SK-N-SH treated with all-trans-retinoic acid at 6 μM for 48 hours (cell line): ENCODE measurements at regions not wholly inside any gene's neighbourhood (a gene's known extent, or its start where the extent isn't known, plus 50 kb on each side); places are given as distances from the start of the nearest gene placed in this dataset.

Experiments
- ATAC-seq: fragments of 200-7000 bp; cut with Tn5 transposase; 3 replicates; pipeline ENCODE4 v1.9.1; 2020; ENCODE audit warnings: mild to moderate bottlenecking, moderate library complexity
- ARNTL ChIP-seq: fragments of 450-650 bp; formaldehyde crosslinking; IDR thresholded peaks from 2 replicates; pipeline ENCODE4 v1.5.0; 2020; ENCODE audit warnings: low read depth, mild to moderate bottlenecking, moderate library complexity, borderline replicate concordance
- BACH2 ChIP-seq: fragments of 250-450 bp; sonication (Bioruptor Pico); IDR thresholded peaks from 2 replicates; pipeline ENCODE4 v1.9.0; 2021; ENCODE audit warnings: mild to moderate bottlenecking, borderline replicate concordance
- CSDC2 ChIP-seq: fragments of 250-450 bp; sonication (Bioruptor Pico); IDR thresholded peaks from 2 replicates; pipeline ENCODE4 v1.5.0; 2020; ENCODE audit warnings: mild to moderate bottlenecking, moderate library complexity
- ESRRG ChIP-seq: fragments of 250-450 bp; sonication (Bioruptor Pico); IDR thresholded peaks from 2 replicates; pipeline ENCODE4 v1.6.1; 2021; ENCODE audit warnings: mild to moderate bottlenecking
- ISL1 ChIP-seq: fragments of 250-450 bp; sonication (Bioruptor Pico); IDR thresholded peaks from 2 replicates; pipeline ENCODE4 v2.1.2; 2022; ENCODE audit warnings: mild to moderate bottlenecking, moderate library complexity
- OSR1 ChIP-seq: fragments of 250-450 bp; sonication (Bioruptor Pico); IDR thresholded peaks from 2 replicates; pipeline ENCODE4 v1.8.0; 2022; ENCODE audit warnings: moderate library complexity, mild to moderate bottlenecking, inconsistent platforms
- PPARA ChIP-seq: fragments of 250-450 bp; sonication (Bioruptor Pico); IDR thresholded peaks from 2 replicates; pipeline ENCODE4 v1.5.0; 2020; ENCODE audit warnings: mild to moderate bottlenecking, borderline replicate concordance
- RARB ChIP-seq: fragments of 250-450 bp; sonication (Bioruptor Pico); IDR thresholded peaks from 2 replicates; pipeline ENCODE4 v1.8.0; 2021; ENCODE audit warnings: mild to moderate bottlenecking, moderate library complexity
- SNAI2 ChIP-seq: fragments of 250-450 bp; sonication (Bioruptor Pico); IDR thresholded peaks from 2 replicates; pipeline ENCODE4 v1.5.0; 2020; ENCODE audit warnings: mild to moderate bottlenecking, moderate library complexity
- TCF4 ChIP-seq: fragments of 250-450 bp; sonication (Bioruptor Pico); IDR thresholded peaks from 2 replicates; pipeline ENCODE4 v1.8.0; 2021; ENCODE audit warnings: mild to moderate bottlenecking, moderate library complexity, borderline replicate concordance
- ZFP3 ChIP-seq: fragments of 250-450 bp; sonication (Bioruptor Pico); IDR thresholded peaks from 2 replicates; pipeline ENCODE4 v1.5.0; 2020; ENCODE audit warnings: mild to moderate bottlenecking, moderate library complexity
- ZFP30 ChIP-seq: fragments of 450-650 bp; formaldehyde crosslinking; IDR thresholded peaks from 2 replicates; pipeline ENCODE4 v1.5.0; 2022; ENCODE audit warnings: mild to moderate bottlenecking, moderate library complexity
- ZNF565 ChIP-seq: fragments of 450-650 bp; formaldehyde crosslinking; conservative IDR thresholded peaks from 2 replicates; pipeline ENCODE4 v1.5.0; 2020; ENCODE audit warnings: low read depth, mild to moderate bottlenecking, moderate library complexity
- ZNF70 ChIP-seq: fragments of 450-650 bp; formaldehyde crosslinking; IDR thresholded peaks from 2 replicates; pipeline ENCODE4 v1.5.0; 2020; ENCODE audit warnings: mild to moderate bottlenecking, moderate library complexity
- ZNF8 ChIP-seq: fragments of 450-650 bp; formaldehyde crosslinking; IDR thresholded peaks from 2 replicates; pipeline ENCODE4 v1.5.0; 2020; ENCODE audit warnings: mild to moderate bottlenecking, moderate library complexity
- TF ChIP-seq, protein P1 (sequence below): fragments of 250-450 bp; sonication (Bioruptor Pico); IDR thresholded peaks from 2 replicates; pipeline ENCODE4 v1.8.0; 2020; ENCODE audit warnings: mild to moderate bottlenecking, moderate library complexity, borderline replicate concordance
- TF ChIP-seq, protein P2 (sequence below): fragments of 250-450 bp; sonication (Bioruptor Pico); IDR thresholded peaks from 2 replicates; pipeline ENCODE4 v1.5.0; 2020; ENCODE audit warnings: mild to moderate bottlenecking, moderate library complexity
- TF ChIP-seq, protein P3 (sequence below): fragments of 250-450 bp; sonication (Bioruptor Pico); IDR thresholded peaks from 2 replicates; pipeline ENCODE4 v1.5.1; 2021; ENCODE audit warnings: mild to moderate bottlenecking, moderate library complexity
- TF ChIP-seq, protein P4 (sequence below): fragments of 250-450 bp; sonication (Bioruptor Pico); IDR thresholded peaks from 2 replicates; pipeline ENCODE4 v1.8.0; 2021; ENCODE audit warnings: low read depth, mild to moderate bottlenecking, moderate library complexity, borderline replicate concordance
- TF ChIP-seq, protein P5 (sequence below): fragments of 250-450 bp; sonication (Bioruptor Pico); IDR thresholded peaks from 2 replicates; pipeline ENCODE4 v1.5.1; 2020; ENCODE audit warnings: low read depth, mild to moderate bottlenecking, moderate library complexity

DNA sequence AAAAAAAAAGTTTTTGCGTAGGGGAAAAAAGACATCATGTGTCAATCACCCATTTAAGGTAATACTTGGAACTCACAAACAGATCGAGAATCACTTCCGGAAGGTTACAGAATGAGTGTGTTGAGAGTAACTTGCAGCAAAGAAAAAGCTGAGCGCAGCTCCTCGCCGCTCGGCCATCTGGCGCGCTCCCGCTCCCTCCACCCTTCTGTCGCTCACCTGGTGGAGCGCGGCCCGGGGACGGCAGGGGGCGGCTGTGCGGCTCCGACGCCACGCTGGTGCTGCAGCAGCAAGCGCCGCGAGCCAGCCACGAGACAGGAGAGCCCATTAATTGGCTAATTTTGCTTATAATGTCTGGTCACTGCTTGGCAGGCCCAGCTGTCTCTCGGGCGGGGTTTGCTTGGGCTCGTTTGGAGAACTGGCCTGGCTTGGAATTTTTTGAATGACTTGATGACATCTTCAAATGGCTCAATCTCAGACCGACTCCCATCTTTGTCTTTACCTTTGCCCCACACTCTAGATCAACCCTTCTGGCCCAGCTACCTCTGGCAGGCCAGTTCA lies 601.8 kb downstream of the CCDC171 start:
- no peak for TF ChIP-seq ZNF8
- TF ChIP-seq ISL1 (CRISPR knock-in tag): no peak
- no peak for TF ChIP-seq TCF4 (CRISPR knock-in tag)
- TF ChIP-seq, protein P1, sequence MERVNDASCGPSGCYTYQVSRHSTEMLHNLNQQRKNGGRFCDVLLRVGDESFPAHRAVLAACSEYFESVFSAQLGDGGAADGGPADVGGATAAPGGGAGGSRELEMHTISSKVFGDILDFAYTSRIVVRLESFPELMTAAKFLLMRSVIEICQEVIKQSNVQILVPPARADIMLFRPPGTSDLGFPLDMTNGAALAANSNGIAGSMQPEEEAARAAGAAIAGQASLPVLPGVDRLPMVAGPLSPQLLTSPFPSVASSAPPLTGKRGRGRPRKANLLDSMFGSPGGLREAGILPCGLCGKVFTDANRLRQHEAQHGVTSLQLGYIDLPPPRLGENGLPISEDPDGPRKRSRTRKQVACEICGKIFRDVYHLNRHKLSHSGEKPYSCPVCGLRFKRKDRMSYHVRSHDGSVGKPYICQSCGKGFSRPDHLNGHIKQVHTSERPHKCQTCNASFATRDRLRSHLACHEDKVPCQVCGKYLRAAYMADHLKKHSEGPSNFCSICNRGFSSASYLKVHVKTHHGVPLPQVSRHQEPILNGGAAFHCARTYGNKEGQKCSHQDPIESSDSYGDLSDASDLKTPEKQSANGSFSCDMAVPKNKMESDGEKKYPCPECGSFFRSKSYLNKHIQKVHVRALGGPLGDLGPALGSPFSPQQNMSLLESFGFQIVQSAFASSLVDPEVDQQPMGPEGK (CRISPR knock-in tag): no peak
- no peak for TF ChIP-seq RARB (CRISPR knock-in tag)
- TF ChIP-seq, protein P2, sequence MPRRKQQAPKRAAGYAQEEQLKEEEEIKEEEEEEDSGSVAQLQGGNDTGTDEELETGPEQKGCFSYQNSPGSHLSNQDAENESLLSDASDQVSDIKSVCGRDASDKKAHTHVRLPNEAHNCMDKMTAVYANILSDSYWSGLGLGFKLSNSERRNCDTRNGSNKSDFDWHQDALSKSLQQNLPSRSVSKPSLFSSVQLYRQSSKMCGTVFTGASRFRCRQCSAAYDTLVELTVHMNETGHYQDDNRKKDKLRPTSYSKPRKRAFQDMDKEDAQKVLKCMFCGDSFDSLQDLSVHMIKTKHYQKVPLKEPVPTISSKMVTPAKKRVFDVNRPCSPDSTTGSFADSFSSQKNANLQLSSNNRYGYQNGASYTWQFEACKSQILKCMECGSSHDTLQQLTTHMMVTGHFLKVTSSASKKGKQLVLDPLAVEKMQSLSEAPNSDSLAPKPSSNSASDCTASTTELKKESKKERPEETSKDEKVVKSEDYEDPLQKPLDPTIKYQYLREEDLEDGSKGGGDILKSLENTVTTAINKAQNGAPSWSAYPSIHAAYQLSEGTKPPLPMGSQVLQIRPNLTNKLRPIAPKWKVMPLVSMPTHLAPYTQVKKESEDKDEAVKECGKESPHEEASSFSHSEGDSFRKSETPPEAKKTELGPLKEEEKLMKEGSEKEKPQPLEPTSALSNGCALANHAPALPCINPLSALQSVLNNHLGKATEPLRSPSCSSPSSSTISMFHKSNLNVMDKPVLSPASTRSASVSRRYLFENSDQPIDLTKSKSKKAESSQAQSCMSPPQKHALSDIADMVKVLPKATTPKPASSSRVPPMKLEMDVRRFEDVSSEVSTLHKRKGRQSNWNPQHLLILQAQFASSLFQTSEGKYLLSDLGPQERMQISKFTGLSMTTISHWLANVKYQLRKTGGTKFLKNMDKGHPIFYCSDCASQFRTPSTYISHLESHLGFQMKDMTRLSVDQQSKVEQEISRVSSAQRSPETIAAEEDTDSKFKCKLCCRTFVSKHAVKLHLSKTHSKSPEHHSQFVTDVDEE (CRISPR knock-in tag): no peak
- TF ChIP-seq, protein P3, sequence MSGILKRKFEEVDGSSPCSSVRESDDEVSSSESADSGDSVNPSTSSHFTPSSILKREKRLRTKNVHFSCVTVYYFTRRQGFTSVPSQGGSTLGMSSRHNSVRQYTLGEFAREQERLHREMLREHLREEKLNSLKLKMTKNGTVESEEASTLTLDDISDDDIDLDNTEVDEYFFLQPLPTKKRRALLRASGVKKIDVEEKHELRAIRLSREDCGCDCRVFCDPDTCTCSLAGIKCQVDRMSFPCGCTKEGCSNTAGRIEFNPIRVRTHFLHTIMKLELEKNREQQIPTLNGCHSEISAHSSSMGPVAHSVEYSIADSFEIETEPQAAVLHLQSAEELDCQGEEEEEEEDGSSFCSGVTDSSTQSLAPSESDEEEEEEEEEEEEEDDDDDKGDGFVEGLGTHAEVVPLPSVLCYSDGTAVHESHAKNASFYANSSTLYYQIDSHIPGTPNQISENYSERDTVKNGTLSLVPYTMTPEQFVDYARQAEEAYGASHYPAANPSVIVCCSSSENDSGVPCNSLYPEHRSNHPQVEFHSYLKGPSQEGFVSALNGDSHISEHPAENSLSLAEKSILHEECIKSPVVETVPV (CRISPR knock-in tag): no peak
- no peak for TF ChIP-seq ZNF565
- TF ChIP-seq, protein P4, sequence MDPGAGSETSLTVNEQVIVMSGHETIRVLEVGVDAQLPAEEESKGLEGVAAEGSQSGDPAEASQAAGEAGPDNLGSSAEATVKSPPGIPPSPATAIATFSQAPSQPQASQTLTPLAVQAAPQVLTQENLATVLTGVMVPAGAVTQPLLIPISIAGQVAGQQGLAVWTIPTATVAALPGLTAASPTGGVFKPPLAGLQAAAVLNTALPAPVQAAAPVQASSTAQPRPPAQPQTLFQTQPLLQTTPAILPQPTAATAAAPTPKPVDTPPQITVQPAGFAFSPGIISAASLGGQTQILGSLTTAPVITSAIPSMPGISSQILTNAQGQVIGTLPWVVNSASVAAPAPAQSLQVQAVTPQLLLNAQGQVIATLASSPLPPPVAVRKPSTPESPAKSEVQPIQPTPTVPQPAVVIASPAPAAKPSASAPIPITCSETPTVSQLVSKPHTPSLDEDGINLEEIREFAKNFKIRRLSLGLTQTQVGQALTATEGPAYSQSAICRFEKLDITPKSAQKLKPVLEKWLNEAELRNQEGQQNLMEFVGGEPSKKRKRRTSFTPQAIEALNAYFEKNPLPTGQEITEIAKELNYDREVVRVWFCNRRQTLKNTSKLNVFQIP (CRISPR knock-in tag): no peak
- no peak for TF ChIP-seq ZFP30 (CRISPR knock-in tag)
- no peak for TF ChIP-seq ESRRG (CRISPR knock-in tag)
- no peak for TF ChIP-seq BACH2
- no peak for TF ChIP-seq ZNF70
- TF ChIP-seq, protein P5, sequence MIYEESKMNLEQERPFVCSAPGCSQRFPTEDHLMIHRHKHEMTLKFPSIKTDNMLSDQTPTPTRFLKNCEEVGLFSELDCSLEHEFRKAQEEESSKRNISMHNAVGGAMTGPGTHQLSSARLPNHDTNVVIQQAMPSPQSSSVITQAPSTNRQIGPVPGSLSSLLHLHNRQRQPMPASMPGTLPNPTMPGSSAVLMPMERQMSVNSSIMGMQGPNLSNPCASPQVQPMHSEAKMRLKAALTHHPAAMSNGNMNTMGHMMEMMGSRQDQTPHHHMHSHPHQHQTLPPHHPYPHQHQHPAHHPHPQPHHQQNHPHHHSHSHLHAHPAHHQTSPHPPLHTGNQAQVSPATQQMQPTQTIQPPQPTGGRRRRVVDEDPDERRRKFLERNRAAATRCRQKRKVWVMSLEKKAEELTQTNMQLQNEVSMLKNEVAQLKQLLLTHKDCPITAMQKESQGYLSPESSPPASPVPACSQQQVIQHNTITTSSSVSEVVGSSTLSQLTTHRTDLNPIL (CRISPR knock-in tag): no peak
- TF ChIP-seq ARNTL (CRISPR knock-in tag): no peak
- no peak for TF ChIP-seq ZFP3 (CRISPR knock-in tag)
- no peak for TF ChIP-seq PPARA
- ATAC-seq: no peak

DNA sequence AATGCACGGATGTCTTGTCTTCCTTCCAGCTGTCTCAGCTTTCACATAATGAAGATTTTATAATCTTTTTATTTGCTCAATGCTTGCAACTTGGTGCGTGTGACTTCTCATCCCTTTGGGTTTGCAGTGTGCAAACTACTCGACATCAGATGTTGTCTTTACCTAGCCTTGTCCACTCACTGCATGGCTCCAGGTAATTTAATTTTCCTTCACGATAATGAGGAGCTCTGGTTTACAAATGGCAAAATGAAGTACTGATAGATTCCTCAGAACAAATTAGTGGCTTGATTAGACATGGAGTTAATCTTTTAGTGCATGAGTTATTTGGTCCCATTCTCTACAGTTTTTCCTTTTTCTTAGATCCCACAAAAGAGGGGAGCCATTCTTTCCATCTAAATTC lies 603.0 kb downstream of the CCDC171 start:
- ATAC-seq: no peak
- TF ChIP-seq BACH2: no peak
- peak; percentile 63 for TF ChIP-seq TCF4 (CRISPR knock-in tag)
- TF ChIP-seq ZFP3 (CRISPR knock-in tag): no peak
- TF ChIP-seq SNAI2 (CRISPR knock-in tag): no peak
- TF ChIP-seq, protein P1 (CRISPR knock-in tag): no peak
- TF ChIP-seq, all 23 proteins: peak for 1

DNA sequence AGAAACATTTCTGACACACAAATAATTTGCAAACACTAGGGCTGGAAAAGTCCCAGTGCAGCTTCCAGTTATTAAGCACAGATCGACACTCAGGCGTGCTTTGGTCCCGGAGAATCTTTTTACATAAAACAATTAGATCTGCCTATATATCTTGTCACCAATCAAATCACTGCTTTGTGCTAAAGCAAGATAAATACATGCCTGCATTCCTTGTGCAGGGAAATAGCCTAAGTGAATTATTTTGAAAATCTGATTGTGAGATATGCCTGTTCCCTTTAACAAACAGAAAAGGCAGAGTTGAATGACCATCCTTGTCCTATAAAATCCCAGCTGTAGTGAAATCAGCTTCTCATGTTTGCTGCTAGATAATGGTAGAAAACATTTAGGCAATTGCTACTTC lies 604.4 kb downstream of the CCDC171 start:
- TF ChIP-seq ZNF8: peak; percentile 15; the same call in 1 of the 2 replicates
- no peak for TF ChIP-seq OSR1 (CRISPR knock-in tag)
- peak; percentile 22; the same call in 1 of the 2 replicates for TF ChIP-seq ZFP30 (CRISPR knock-in tag)
- peak; percentile 90 for TF ChIP-seq TCF4 (CRISPR knock-in tag)
- peak; percentile 83 for TF ChIP-seq ISL1 (CRISPR knock-in tag)
- TF ChIP-seq, protein P2 (CRISPR knock-in tag): peak; percentile 94
- no peak for TF ChIP-seq CSDC2 (CRISPR knock-in tag)
- peak; percentile 79 for ATAC-seq
